MM.1S (cell line): ENCODE measurements at regions not wholly inside any gene's neighbourhood (a gene's known extent, or its start where the extent isn't known, plus 50 kb on each side); places are given as distances from the start of the nearest gene placed in this dataset.

ENCODE experiments used
- EZH2 ChIP-seq: fragments of 300-600 bp; sonication (generic); optimal IDR thresholded peaks from 2 replicates; pipeline ENCODE3; 2017; ENCODE audit warnings: low read depth, mild to moderate bottlenecking, antibody characterized with exemption, low read length, mixed read lengths
- EZH2phosphoT487 ChIP-seq: fragments of 300-600 bp; sonication (generic); IDR thresholded peaks from 2 replicates; pipeline ENCODE4 v1.6.1; 2018; ENCODE audit warnings: antibody characterized with exemption, low read length
- TF ChIP-seq, protein P1 (sequence below): fragments of 300-600 bp; sonication (generic); IDR thresholded peaks from 2 replicates; pipeline ENCODE4 v1.5.1; 2016; ENCODE audit warnings: antibody characterized with exemption, low read length, mixed read lengths

DNA sequence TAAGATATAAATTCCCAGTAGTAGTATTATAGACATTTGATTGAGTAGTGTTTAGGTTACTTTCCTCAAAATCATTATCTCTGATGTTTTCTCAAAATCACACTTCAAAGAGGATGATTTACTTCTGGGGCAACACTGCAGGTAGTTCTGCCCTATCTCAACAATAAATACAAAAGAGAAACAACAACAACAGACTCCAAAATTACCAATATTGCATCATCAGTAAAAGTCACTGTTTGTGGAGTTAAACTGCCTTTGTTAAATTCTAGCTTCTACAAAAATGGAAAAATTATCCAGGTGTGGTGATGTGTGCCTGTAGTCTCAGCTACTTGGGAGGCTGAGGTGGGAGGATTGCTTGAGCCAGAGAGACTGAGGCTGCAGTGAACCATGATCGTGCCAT, 637.6 kb upstream of the ZNF608 start:
- TF ChIP-seq EZH2, result no peak
- TF ChIP-seq, protein P1, sequence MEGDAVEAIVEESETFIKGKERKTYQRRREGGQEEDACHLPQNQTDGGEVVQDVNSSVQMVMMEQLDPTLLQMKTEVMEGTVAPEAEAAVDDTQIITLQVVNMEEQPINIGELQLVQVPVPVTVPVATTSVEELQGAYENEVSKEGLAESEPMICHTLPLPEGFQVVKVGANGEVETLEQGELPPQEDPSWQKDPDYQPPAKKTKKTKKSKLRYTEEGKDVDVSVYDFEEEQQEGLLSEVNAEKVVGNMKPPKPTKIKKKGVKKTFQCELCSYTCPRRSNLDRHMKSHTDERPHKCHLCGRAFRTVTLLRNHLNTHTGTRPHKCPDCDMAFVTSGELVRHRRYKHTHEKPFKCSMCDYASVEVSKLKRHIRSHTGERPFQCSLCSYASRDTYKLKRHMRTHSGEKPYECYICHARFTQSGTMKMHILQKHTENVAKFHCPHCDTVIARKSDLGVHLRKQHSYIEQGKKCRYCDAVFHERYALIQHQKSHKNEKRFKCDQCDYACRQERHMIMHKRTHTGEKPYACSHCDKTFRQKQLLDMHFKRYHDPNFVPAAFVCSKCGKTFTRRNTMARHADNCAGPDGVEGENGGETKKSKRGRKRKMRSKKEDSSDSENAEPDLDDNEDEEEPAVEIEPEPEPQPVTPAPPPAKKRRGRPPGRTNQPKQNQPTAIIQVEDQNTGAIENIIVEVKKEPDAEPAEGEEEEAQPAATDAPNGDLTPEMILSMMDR, result no peak
- no peak for TF ChIP-seq EZH2phosphoT487
